HG02588 (cell line): ENCODE measurements at regions not wholly inside any gene's neighbourhood (a gene's known extent, or its start where the extent isn't known, plus 50 kb on each side); places are given as distances from the start of the nearest gene placed in this dataset.
"Not testable (repeated sequence)": the region's sequence is repeated elsewhere in the genome, so short reads cannot be mapped to it uniquely, and the experiment has no call there.

ENCODE experiments used
- ATAC-seq: cut with Tn5 transposase; IDR thresholded peaks from one replicate; pipeline ENCODE4 v1.9.1; 2021; ENCODE audit warnings: mild to moderate bottlenecking, moderate library complexity; ENCODE audit not compliant: unreplicated experiment

DNA sequence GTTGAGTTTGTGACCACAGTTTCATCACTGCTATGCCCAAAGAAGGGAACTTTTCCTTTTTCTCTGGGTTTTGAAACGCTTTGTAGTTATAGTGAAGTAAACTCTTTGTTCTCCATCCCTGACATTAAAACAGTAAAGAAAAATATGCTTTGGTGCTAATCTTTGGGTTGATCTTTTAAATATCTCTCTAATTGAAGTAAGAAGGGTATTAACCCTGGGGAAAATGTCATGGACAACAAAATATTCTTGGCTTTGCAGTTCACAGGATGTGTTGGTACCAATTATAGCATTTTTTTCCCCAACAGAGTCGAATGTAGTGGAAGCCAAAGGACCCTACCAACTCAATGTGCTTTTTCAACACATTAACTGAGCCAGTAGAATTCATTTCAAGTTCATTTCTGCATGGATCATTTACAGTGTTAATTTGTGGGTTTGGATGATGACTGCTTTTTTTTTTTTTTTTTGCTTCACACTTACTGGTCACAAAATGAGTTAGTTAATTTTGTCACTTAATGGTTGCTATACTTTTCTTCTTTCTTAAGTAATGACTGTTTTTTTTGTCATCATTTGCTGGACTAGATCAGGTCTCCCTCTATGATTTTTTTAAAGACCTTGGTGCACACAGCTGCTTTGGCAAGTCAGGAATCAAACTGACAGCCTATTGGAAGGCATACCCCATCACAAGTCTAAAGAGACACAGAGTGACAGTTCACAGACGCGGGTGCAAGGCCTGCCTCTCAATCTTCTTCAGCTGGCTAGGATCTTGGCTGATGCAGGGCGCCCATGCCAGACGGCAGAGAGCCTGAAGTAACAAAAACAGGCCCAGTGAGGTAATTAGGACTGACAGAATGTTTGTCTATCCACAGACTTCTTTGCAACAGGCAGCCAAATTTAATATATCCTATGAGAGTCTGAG, 98.8 kb upstream of the MMADHC start:
- ATAC-seq = no peak

DNA sequence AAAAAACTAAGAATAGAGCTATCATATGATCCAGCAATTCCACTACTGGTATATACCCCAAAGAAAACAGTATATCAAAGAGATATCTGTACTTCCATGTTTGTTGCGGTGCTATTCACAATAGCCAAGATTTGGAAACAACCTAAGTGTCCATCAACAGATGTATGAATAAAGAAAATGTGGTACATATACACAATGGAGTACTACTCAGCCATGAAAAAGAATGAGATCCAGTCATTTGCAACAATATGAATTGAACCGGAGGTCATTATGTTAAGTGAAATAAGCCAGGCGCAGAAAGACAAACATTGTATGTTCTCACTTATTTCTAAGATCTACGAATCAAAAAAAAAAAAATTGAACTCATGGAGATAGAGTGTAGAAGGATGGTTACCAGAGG, 97.8 kb upstream of the MMADHC start:
- not testable (repeated sequence) for ATAC-seq

DNA sequence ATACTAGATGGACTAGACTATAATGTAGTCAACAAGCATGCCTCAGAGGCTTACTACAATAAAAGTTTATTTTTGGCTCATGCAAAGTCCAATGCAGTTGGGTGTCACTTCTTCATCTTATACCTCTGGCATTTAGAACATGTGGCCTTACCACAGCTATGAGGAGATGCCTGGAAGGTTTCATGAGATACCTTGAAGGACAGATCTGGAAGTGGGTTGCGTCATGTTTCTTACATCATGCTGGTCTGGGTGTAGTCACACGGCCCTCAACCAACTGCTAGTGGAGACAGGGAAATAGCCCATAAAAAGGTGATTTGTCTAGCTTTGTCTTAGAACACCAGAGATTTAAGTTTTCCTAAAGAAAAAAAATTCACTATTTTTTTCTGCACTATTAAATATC, 91.7 kb upstream of the MMADHC start:
- ATAC-seq = no peak

DNA sequence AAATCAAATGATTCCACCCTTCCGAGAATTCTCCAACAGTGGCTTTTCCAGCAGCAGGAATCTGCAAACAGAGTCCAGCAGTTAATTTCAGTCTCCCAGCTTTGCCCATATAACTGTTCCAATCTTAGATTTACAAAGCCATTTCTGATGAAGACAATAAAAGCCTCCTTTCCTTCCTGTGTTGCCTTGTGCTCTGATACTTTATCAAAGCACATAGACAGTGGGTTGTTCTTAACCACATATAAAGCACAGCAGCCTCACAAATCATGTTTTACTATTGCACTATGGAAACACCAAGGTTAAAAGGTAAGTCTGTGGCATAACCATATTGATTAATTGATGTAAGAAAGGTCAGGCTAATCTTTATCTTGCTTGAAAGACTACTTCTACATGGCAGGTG, 89.8 kb upstream of the MMADHC start:
- no peak for ATAC-seq

DNA sequence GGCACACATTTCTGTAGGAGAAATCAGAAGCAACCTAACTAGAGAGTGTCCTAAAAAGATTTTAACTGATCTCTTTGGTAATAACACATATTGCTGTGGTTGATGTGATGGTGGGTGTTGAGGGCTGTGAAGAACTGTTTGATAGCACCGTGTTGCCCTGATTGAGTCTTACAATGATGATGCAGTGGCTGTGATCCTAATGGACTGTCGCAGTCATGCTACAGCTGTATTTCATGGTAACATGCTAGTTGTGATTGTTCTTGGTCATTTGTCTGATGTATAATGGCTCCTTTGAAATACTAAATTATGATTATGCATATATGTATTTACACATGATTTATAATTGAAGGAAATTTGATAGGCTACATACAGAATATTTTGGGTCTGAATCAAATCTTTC, 82.5 kb upstream of the MMADHC start:
- no peak for ATAC-seq

DNA sequence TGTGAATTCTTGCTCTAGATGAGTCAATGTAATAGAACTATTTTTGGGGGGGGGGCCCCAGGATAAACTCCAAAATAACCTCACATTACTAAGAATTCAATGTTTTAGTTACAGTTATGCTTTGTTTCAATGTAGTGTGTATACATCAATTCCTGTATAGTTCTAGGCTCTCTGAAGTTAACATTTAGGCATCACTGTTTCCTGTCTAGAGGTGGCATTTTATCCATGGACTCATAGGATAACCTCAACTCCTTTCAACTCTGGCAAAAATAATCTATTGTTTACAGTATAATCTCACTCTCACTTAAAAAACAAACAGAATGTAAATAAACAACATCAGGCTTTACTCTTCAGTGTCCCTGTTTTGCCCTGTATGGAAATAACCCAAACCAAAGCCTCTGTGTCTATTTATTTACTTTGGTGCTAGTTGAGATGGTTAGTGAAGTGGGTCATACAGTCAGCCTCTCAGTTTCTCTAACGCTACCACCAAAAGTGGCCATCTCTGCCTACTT, 79.3 kb upstream of the MMADHC start:
- no peak for ATAC-seq

DNA sequence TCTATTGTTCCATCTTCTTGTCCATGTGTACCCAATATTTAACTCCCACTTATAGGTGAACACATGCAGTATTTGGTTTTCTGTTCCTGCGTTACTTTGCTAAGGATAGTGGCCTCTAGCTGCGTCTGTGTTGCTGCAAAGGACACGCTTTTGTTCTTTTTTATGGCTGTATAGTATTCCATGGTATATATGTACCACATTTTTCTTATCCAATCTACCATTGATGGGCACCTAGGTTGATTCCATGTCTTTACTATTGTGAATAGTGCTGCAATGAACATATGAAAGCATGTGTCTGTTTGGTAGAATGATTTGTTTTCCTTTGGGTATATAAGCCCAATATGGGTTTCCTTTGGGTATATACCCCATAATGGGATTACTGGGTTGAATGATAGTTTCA, 77.3 kb upstream of the MMADHC start:
- ATAC-seq = no peak

DNA sequence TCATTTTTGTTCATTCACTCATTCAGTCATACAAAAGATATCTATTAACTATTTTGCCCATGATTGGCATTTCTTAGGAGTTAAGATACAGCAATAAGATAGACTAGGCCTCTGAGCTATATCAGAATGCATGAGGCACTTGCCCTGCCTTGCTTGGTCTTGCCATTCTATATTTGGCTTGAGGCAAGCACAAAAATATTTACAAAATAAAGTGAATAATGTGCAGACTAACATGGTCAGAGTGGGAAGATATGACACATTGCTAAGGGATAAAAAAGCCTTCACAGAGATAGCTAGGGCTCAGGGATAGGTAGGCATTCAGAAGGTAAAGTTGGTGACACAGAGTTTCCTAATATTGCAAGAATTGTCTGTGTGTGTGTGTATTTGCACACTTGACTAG, 75.0 kb upstream of the MMADHC start:
- ATAC-seq = no peak

DNA sequence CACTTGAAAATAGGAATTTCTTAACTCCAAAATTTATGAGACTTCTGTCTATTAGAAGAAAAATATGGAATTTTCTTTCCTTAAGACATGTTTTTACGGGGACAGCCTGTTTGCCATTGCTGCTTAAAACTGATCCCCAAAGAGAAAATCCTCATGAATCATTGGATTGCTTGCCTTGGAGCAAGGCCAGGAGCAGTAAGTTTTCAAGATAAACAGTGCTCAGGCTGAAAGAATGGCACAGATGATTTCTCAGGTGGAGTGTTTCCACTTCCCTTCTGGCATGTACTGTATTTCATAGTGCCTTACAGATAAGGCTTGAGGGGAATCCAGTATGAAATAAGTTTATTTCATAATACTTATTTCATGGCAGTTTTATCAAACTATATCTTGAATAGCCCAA, 74.3 kb upstream of the MMADHC start:
- no peak for ATAC-seq

DNA sequence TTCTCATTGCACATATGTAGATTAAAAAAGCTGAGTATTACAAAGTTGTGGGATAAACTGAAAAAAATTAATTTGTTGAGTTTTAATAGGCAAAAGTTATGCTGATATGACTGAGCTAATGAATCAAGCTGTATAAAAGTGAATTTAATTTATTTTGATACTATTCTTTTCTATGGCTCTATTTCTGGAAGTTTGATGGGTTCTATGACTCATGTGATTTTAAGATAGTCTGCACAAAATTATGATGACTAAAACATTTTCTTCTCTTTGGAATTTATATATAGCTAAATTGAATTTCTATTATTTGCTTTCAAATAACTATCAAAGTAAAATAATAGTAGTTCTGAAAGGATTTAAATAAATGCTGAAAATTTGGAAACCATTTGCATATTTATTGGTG, 71.0 kb upstream of the MMADHC start:
- ATAC-seq = no peak

DNA sequence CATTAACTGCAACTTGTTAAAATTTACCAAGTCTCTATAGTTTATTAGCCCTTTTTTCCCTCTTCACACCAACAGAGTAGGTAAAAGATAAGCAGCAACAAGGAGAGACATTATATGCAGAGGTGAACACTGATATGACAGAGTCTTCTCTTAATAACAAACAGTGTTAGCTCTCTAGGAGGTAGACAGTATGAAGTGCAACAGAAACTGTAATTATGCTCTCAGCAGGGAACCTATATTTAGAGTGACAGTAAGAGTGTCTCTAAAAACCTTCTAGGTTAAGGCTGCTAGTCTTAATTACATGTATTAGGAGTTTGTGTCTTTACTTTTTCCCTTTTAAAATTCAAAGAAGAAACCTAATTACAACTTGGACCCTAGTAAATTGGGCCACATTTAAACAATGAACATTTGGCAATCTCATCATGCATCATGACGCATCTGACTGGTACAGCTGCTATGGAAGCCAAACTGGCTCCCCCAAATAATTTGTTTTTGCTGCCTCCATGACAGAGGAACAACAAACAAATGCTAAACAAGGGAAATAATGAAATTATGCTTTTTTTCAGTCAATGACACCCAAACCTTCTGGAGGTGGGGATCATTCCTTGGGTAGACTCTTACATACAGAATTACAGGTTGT, 69.9 kb upstream of the MMADHC start:
- ATAC-seq = no peak

DNA sequence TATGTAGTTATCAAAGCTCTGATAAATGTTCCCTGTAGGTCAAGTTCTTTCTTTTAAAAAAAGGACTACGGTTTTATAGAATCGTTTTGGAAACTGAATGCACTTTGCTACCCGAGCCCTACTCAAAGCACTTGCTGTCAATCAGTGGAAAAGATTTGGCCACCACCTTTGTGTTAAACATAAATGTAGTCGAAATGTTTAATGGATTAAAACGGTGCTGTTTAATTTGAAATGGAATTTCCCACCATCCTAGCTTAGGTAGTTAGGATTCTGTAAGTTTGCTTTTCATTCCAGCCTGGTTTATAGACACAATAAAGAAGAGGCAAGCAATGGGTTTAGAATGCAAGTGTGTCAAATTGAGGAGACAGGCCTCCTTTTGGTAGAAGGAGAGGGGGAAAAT, 69.4 kb upstream of the MMADHC start:
- no peak for ATAC-seq

DNA sequence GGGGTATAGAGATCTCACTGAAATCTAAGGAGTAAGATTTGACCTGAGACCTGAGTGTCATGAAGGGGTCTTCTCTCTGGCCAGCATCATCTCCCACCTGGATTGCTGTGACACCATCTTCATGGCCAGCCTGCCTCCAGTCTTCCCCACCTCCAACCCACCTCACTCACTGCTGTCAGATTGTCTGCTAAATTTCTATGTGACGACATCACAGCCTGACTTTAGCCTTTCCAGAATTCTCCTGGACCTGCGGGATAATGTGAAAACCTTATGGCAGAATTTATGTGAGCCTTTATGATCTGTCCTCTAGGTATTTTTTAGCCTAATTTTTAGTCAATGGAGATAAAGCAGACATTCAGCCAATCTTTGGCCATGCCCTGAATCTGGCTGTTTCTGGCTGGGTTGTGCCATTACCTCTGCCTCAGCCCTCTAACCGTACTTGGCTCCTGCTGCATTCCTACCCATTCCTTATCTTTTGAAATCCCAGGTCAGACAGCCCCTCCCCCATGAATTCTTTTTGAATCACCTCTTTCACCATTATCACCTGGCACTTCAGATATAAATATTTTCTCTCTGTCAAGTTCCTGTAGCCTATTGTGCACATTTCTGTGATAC, 66.4 kb upstream of the MMADHC start:
- no peak for ATAC-seq

DNA sequence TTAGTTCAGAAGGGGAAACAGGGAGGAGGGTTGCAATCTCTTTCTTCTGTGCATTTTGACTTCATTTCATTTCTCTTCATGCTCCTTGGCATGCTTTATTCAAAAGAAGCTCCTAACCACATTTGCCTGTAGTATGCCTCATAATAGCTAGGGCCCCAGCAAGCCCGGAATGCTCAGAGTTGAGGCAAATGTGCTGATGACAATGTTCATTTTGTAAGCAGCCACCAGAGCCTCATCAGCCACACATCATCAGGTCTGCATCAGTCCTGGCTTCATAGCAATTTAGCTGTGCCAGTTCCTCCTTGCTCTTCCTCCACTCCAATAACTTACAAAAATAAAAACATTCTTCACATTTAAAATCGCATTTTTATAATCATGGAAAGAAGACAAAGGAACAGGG, 65.4 kb upstream of the MMADHC start:
- no peak for ATAC-seq

DNA sequence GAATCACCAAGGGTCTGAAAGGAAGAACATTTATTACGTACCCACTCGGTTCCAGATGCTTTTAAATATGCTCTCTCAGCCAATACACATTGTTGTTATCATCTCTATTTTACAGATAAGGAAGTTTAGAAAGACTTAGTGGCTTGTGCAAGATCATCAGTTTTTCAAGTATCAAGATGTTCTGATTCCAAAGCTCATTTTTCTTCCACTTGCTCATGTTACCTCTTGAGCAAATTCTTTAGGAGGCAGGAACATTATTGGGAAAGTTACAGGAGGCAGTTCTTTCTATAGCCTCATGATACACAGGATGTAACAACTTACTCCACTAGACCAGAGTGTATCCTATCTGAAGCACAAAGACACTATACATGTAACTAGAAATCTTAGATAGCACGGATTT, 65.0 kb upstream of the MMADHC start:
- ATAC-seq = no peak

DNA sequence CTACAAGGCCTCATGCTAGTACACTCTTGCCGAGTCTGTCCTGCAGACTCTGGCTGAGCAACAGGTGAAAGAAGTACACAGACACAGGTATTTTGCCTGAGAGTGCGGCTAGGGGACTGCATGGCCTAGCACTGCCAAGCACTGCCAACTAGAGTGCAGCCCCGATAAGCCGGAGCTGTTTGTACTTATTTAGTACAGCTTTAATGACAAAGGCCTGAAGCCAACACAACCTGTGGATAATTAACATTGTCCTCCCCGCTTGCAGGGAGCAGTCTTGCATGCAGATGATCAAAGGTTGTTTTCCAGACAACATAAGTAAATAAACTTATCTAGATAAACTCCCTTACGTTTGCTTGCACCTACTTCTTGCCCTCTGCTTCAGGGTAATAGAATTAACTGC, 63.7 kb upstream of the MMADHC start:
- no peak for ATAC-seq

DNA sequence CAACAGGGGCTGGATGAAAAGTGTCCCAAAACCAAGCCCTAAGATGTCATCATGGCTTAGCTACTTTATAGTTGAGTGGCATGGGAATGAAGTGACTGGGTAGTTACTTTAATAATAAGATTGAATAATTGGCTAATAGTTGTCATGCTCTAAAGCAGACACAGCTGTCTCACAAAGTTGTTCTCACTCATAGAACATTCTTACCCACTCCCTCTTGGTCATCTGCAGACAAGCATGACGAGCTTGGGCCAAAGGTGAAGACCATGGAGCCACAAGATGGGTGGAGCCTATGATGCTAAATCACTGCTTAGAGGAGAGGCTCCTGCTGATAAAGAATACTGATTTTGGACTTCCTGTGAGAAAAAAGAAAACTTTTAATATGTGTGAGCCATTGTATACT, 62.4 kb upstream of the MMADHC start:
- no peak for ATAC-seq

DNA sequence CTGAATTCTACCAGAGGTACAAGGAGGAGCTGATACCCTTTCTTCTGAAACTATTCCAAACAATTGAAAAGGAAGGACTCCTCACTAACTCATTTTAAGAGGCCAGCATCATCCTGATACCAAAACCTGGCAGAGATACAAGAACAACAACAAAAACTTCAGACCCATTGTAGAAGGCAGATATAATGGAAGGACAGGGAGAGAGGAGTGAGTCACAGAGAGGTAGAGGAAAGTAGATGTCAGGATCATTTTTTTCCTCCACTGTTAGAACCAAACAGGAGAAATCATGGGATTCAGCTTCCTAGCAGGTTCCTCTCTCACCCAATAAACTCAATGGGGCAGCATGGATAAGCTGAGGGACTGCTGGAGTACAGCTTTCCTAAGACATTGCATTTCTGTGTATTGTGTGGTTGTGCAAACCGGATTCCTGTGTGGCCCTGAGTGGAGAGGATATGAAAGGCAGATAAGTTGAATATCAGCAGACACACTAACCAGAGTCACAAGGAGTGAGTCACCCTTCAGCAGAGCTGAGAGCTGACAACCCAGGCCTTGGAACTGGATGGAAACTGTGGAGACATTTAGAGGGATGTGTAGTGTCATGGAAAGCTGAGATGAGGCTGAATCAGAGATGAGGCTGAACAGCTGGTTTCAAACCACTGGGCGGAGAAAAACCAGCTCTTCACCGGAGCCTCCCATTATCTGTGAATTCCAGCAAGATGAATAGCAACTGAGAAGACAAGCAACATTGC, 60.9 kb upstream of the MMADHC start:
- no peak for ATAC-seq

DNA sequence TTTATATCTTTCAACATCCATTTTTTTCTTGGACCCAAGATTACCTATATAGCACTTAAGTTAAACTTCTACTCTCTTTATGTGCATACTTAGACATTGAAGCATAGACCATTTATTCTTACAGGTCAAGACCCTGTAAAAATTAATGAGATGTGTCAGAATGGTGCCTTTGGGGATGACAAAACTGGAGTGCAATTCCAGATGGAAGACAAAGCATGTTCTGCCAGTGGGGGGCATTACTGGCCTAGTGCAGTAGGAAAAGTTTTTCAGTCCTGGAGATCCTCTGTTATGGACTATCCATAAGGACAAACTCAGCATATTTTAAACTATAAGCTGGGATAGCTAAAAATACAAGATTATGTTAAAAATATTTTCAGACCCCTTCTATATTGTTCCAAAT, 57.8 kb upstream of the MMADHC start:
- ATAC-seq = no peak
